IMR-90 (cell line): ENCODE measurements at regions not wholly inside any gene's neighbourhood (a gene's known extent, or its start where the extent isn't known, plus 50 kb on each side); places are given as distances from the start of the nearest gene placed in this dataset.

Experiments used
- ATAC-seq: fragments of 200-7000 bp; cut with Tn5 transposase; 2 replicates; pipeline ENCODE4 v1.9.1; 2020; ENCODE audit warnings: low read depth, mild to moderate bottlenecking, moderate library complexity
- BruUV-seq: library from RNA; stranded (reverse); fragments of 400-500 nt; replicated peaks from 2 replicates; lab custom pipeline; 2021; lab: Mats Ljungman, UMichigan
- CTCF ChIA-PET: fragments of 300-600 bp; formaldehyde crosslinking; extraction: SDS; loops from one replicate; lab custom pipeline; 2021; ENCODE audit warnings: antibody characterized with exemption; lab: Yijun Ruan, JAX
- POLR2A ChIA-PET: fragments of 300-600 bp; sonication (Branson Sonifier 250); formaldehyde crosslinking; loops from one replicate; lab custom pipeline; 2022; ENCODE audit warnings: antibody characterized with exemption; ENCODE audit not compliant: unreplicated experiment; lab: Charles Lee
- DNase-seq: peaks from one replicate; pipeline ENCODE4 v3.0.0; 2013
- H2AFZ ChIP-seq: replicated peaks from 2 replicates; pipeline ENCODE3; 2013; ENCODE audit warnings: low read length, mild to moderate bottlenecking; ENCODE audit not compliant: poor library complexity
- H2AK5ac ChIP-seq: 2 replicates; pipeline ENCODE4 v1.6.1; 2013; ENCODE audit warnings: low read depth, low read length, inconsistent platforms
- H2AK9ac ChIP-seq: replicated peaks from 2 replicates; pipeline ENCODE3; 2013; ENCODE audit warnings: mild to moderate bottlenecking, low read depth, low read length, moderate library complexity; ENCODE audit not compliant: poor library complexity
- H2BK120ac ChIP-seq: 2 replicates; pipeline ENCODE4 v1.6.1; 2013; ENCODE audit warnings: low read depth, low read length, inconsistent platforms
- H2BK15ac ChIP-seq: 3 replicates; pipeline ENCODE4 v1.6.1; 2013; ENCODE audit warnings: low read depth, low read length, inconsistent platforms
- H2BK20ac ChIP-seq: 2 replicates; pipeline ENCODE4 v1.6.1; 2013; ENCODE audit warnings: low read depth, mild to moderate bottlenecking, inconsistent platforms, low read length, moderate library complexity
- H2BK5ac ChIP-seq: 2 replicates; pipeline ENCODE4 v1.6.1; 2013; ENCODE audit warnings: mild to moderate bottlenecking, low read depth, low read length, inconsistent platforms; ENCODE audit not compliant: poor library complexity, severe bottlenecking
- H3K14ac ChIP-seq: replicated peaks from 2 replicates; pipeline ENCODE4 v1.6.1; 2013; ENCODE audit warnings: low read depth, low read length, inconsistent platforms
- H3K18ac ChIP-seq: 2 replicates; pipeline ENCODE4 v1.6.1; 2013; ENCODE audit warnings: low read depth, low read length, control low read depth
- H3K23ac ChIP-seq: 2 replicates; pipeline ENCODE4 v1.6.1; 2013; ENCODE audit warnings: low read depth, low read length, inconsistent platforms
- H3K27ac ChIP-seq: 2 replicates; pipeline ENCODE4 v1.5.1; 2013; ENCODE audit warnings: mild to moderate bottlenecking, control low read depth, low read length; ENCODE audit not compliant: insufficient read depth
- H3K27me3 ChIP-seq: 2 replicates; pipeline ENCODE4 v1.6.1; 2013; ENCODE audit warnings: low read length; ENCODE audit not compliant: control insufficient read depth, insufficient read depth
- H3K36me3 ChIP-seq: 2 replicates; pipeline ENCODE4 v1.6.1; 2013; ENCODE audit warnings: low read length, mixed read lengths; ENCODE audit not compliant: control insufficient read depth, insufficient read depth
- H3K4ac ChIP-seq: 2 replicates; pipeline ENCODE4 v1.6.1; 2013; ENCODE audit warnings: low read depth, low read length, inconsistent platforms
- H3K4me1 ChIP-seq: 2 replicates; pipeline ENCODE4 v1.6.1; 2013; ENCODE audit warnings: low read length, mixed read lengths; ENCODE audit not compliant: control insufficient read depth, insufficient read depth
- H3K4me2 ChIP-seq: 2 replicates; pipeline ENCODE4 v1.6.1; 2013; ENCODE audit warnings: low read depth, mild to moderate bottlenecking, control low read depth, low read length, moderate library complexity
- H3K4me3 ChIP-seq: 2 replicates; pipeline ENCODE4 v1.5.1; 2013; ENCODE audit warnings: low read depth, mild to moderate bottlenecking, control low read depth, low read length, moderate library complexity; ENCODE audit not compliant: insufficient read depth
- H3K56ac ChIP-seq: 2 replicates; pipeline ENCODE4 v1.6.1; 2013; ENCODE audit warnings: low read length, inconsistent platforms; ENCODE audit not compliant: insufficient read depth; ENCODE audit errors: extremely low read depth
- H3K79me1 ChIP-seq, 2 experiments: 2 replicates each; pipeline ENCODE4 v1.6.1; 2013; ENCODE audit warnings: low read length in 2 of 2, inconsistent platforms in 1 of 2, low read depth in 1 of 2
- H3K9ac ChIP-seq: 2 replicates; pipeline ENCODE4 v1.6.1; 2013; ENCODE audit warnings: low read depth, low read length, control low read depth
- H3K9me1 ChIP-seq: 2 replicates; pipeline ENCODE4 v1.6.1; 2013; ENCODE audit warnings: low read length, inconsistent platforms; ENCODE audit not compliant: insufficient read depth
- H3K9me3 ChIP-seq: 2 replicates; pipeline ENCODE4 v1.6.1; 2013; ENCODE audit warnings: low read length; ENCODE audit not compliant: control insufficient read depth, insufficient read depth
- H4K20me1 ChIP-seq: 2 replicates; pipeline ENCODE4 v1.6.1; 2013; ENCODE audit warnings: low read length, inconsistent platforms; ENCODE audit not compliant: insufficient read depth
- H4K5ac ChIP-seq: 2 replicates; pipeline ENCODE4 v1.6.1; 2013; ENCODE audit warnings: mild to moderate bottlenecking, low read depth, low read length, control low read depth
- H4K8ac ChIP-seq, 2 experiments: 2 replicates each; pipeline ENCODE4 v1.6.1; 2013; ENCODE audit warnings: low read depth in 2 of 2, low read length in 2 of 2, control low read depth in 1 of 2, inconsistent platforms in 1 of 2
- H4K91ac ChIP-seq: 2 replicates; pipeline ENCODE4 v1.6.1; 2013; ENCODE audit warnings: low read depth, low read length, inconsistent platforms; ENCODE audit not compliant: insufficient read depth
- BHLHE40 ChIP-seq: fragments of 150-350 bp; IDR thresholded peaks from 2 replicates; pipeline ENCODE4 v1.6.1; 2016; ENCODE audit warnings: mild to moderate bottlenecking, low read depth, low read length
- MAFK ChIP-seq: IDR thresholded peaks from 2 replicates; pipeline ENCODE4 v1.6.1; 2012; ENCODE audit warnings: low read depth, low read length, improper control_type of control experiment
- MAZ ChIP-seq: IDR thresholded peaks from 2 replicates; pipeline ENCODE4 v1.6.1; 2012; ENCODE audit warnings: low read depth, mild to moderate bottlenecking, low read length, improper control_type of control experiment, moderate library complexity, borderline replicate concordance
- NFE2L2 ChIP-seq: fragments of 150-350 bp; IDR thresholded peaks from 2 replicates; pipeline ENCODE4 v1.6.1; 2016; ENCODE audit warnings: low read depth, mild to moderate bottlenecking, low read length
- RAD21 ChIP-seq: IDR thresholded peaks from 2 replicates; pipeline ENCODE4 v1.6.1; 2012; ENCODE audit warnings: low read length, improper control_type of control experiment
- RCOR1 ChIP-seq: IDR thresholded peaks from 2 replicates; pipeline ENCODE4 v1.6.1; 2012; ENCODE audit warnings: mild to moderate bottlenecking, low read length, improper control_type of control experiment; ENCODE audit not compliant: insufficient replicate concordance
- USF2 ChIP-seq: fragments of 150-350 bp; IDR thresholded peaks from 2 replicates; pipeline ENCODE4 v1.6.1; 2017; ENCODE audit warnings: mild to moderate bottlenecking, antibody characterized with exemption, low read length, low read depth
- WGBS, 2 experiments: methylation state at CpG; one replicate each; pipeline versions ENCODE4 v1.1.5 to v1.1.7; 2013; ENCODE audit warnings: missing lambda C conversion rate in 2 of 2; ENCODE audit not compliant: insufficient read length in 1 of 2; ENCODE audit errors: extremely low coverage in 2 of 2; 5-methylcytosine and 5-hydroxymethylcytosine counted together
- dilution Hi-C: fragments of 300-500 bp; cut with HindIII; formaldehyde crosslinking; loops from one replicate; pipeline ENCODE4 v1.14.3; 2018; ENCODE audit warnings: low sequenced_read_pairs; ENCODE audit not compliant: unreplicated experiment
- in situ Hi-C: fragments of 300-500 bp; cut with MboI; formaldehyde crosslinking; loops from 3 replicates; pipeline ENCODE4 v1.14.3; 2019; ENCODE audit warnings: low sequenced_read_pairs, inconsistent platforms, mixed read lengths
- intact Hi-C: fragments of 100-400 bp; cut with micrococcal nuclease; formaldehyde crosslinking; loops from 2 replicates; pipeline ENCODE4 v1.10.0; 2022

- Histone ChIP-seq H3K14ac (no peak overlapping the region), H3K4me3 (no peak overlapping the region), H3K9ac (no peak overlapping the region), H3K27ac (no peak overlapping the region), H3K23ac (no peak overlapping the region), H2AK5ac (no peak overlapping the region), H2BK120ac (no peak overlapping the region), H3K9me3 (no peaks in the 10 kb centered on the region), H3K56ac (no peak overlapping the region), H3K79me1 (no peaks in the 10 kb centered on the region), H3K9me1 (no peaks in the 10 kb centered on the region), H3K4ac (no peak overlapping the region), H2AFZ (no peak overlapping the region), H3K36me3 (no peaks in the 10 kb centered on the region), H2AK9ac (no peak overlapping the region), H2BK15ac (no peak overlapping the region), H4K8ac (no peak overlapping the region), H4K5ac (no peak overlapping the region), H4K91ac (no peak overlapping the region), H3K27me3 (no peaks in the 10 kb centered on the region; the same call in none of the 2 replicates), H3K4me1 (no peaks in the 10 kb centered on the region), H3K18ac (no peak overlapping the region), H2BK20ac (no peak overlapping the region), H4K20me1 (no peaks in the 10 kb centered on the region), H3K4me2 (no peak overlapping the region), H2BK5ac (no peak overlapping the region)
- TF ChIP-seq MAZ, result no peak
- no peak for TF ChIP-seq MAFK
- TF ChIP-seq NFE2L2, result no peak
- TF ChIP-seq USF2, result no peak
- TF ChIP-seq RCOR1, result no peak
- TF ChIP-seq BHLHE40, result no peak
- TF ChIP-seq RAD21, result no peak
- ChIA-PET POLR2A (no interaction called here), CTCF (interaction anchor here (0.6 kb wide), 1 partner anchor 30 kb away, joined by 3 read pairs; no protein-coding TSS in a partner anchor)
- dilution Hi-C loops (no loop called here), intact Hi-C loops (no loop called here), in situ Hi-C loops (no loop called here)
- ATAC-seq, result no peak
- no peak for DNase-seq
- BruUV-seq, result no TSS peak
- no CpG with 5 or more reads among the region's 5 CpGs for WGBS, 2 experiments
These were observed 70.8 kb upstream of the ELAC2 start for GRCh38 chr17:13088666-13089065.
